Right ventricle myocardium inferior (tissue), 1 donor: ENCODE measurements at regions not wholly inside any gene's neighbourhood (a gene's known extent, or its start where the extent isn't known, plus 50 kb on each side); places are given as distances from the start of the nearest gene placed in this dataset.

Source experiments
- ATAC-seq: fragments of 200-7000 bp; cut with Tn5 transposase; one replicate; pipeline ENCODE4 v1.9.1; 2020; ENCODE audit warnings: mild to moderate bottlenecking, moderate library complexity
- DNase-seq: peaks from one replicate; pipeline ENCODE4 v3.0.0; 2021; ENCODE audit errors: missing footprints
- intact Hi-C: fragments of 100-400 bp; cut with DNase I; formaldehyde crosslinking; loops from one replicate; pipeline ENCODE4 v1.11.0; 2022
- donor health status: DM: no; HTN: yes; CAD: no; lungs with severe emphysema.

GRCh38 chr4:108355186-108355901 is 186.6 kb upstream of the LEF1 start:
- ATAC-seq (no peak), DNase-seq (no peak)
- intact Hi-C loops: no loop called here

- intact Hi-C loops: no loop called here
- no peak for ATAC-seq
- no peak for DNase-seq
Observed at GRCh38 chr4:108352664-108353308, 184.1 kb upstream of the LEF1 start.

- DNase-seq: no peak
- ATAC-seq: no peak
- intact Hi-C loops: no loop called here
Observed at GRCh38 chr4:108351791-108352190, 183.1 kb upstream of the LEF1 start.

- intact Hi-C loops: no loop called here
- no peak for ATAC-seq
- DNase-seq: no peak
Observed at GRCh38 chr4:108350332-108350731, 181.6 kb upstream of the LEF1 start.

- ATAC-seq (no peak), DNase-seq (no peak)
- intact Hi-C loops: no loop called here
Observed at GRCh38 chr4:108346818-108347210, 178.1 kb upstream of the LEF1 start.

- intact Hi-C loops: no loop called here
- ATAC-seq (no peak), DNase-seq (no peak)
Observed at GRCh38 chr4:108345862-108346817, 177.4 kb upstream of the LEF1 start.

GRCh38 chr4:108342325-108342970 is 173.7 kb upstream of the LEF1 start:
- DNase-seq: no peak
- ATAC-seq: no peak
- intact Hi-C loops: no loop called here

- no peak for DNase-seq
- intact Hi-C loops: no loop called here
- no peak for ATAC-seq
Observed at GRCh38 chr4:108337923-108338322, 169.2 kb upstream of the LEF1 start.

- intact Hi-C loops: no loop called here
- ATAC-seq (no peak), DNase-seq (no peak)
Observed at GRCh38 chr4:108336076-108336475, 167.3 kb upstream of the LEF1 start.

- DNase-seq: no peak
- ATAC-seq: no peak
- intact Hi-C loops: no loop called here
Observed at GRCh38 chr4:108335081-108335480, 166.3 kb upstream of the LEF1 start.

- intact Hi-C loops: no loop called here
- DNase-seq (no peak), ATAC-seq (no peak)
Observed at GRCh38 chr4:108334031-108334430, 165.3 kb upstream of the LEF1 start.

- ATAC-seq (no peak), DNase-seq (no peak)
- intact Hi-C loops: no loop called here
Observed at GRCh38 chr4:108333353-108333942, 164.7 kb upstream of the LEF1 start.

- no peak for ATAC-seq
- DNase-seq: no peak
- intact Hi-C loops: no loop called here
Observed at GRCh38 chr4:108331905-108332632, 163.3 kb upstream of the LEF1 start.

- DNase-seq (no peak), ATAC-seq (no peak)
- intact Hi-C loops: no loop called here
Observed at GRCh38 chr4:108328383-108328732, 159.6 kb upstream of the LEF1 start.

- DNase-seq (no peak), ATAC-seq (no peak)
- intact Hi-C loops: no loop called here
Observed at GRCh38 chr4:108327642-108328382, 159.1 kb upstream of the LEF1 start.

- no peak for ATAC-seq
- intact Hi-C loops: no loop called here
- no peak for DNase-seq
Observed at GRCh38 chr4:108325561-108325960, 156.8 kb upstream of the LEF1 start.

GRCh38 chr4:108324450-108324849 is 155.7 kb upstream of the LEF1 start:
- ATAC-seq: no peak
- DNase-seq: no peak
- intact Hi-C loops: no loop called here

- DNase-seq (no peak), ATAC-seq (no peak)
- intact Hi-C loops: no loop called here
Observed at GRCh38 chr4:108322497-108322896, 153.8 kb upstream of the LEF1 start.
